Transverse colon (tissue), 4 donors: ENCODE measurements at regions not wholly inside any gene's neighbourhood (a gene's known extent, or its start where the extent isn't known, plus 50 kb on each side); places are given as distances from the start of the nearest gene placed in this dataset.

Experiments
- EP300 ChIP-seq: sonication (generic); formaldehyde crosslinking; IDR thresholded peaks from one replicate; pipeline ENCODE4 v1.6.1; 2017; ENCODE audit warnings: antibody characterized with exemption, low read depth
- POLR2A ChIP-seq: fragments of 450-650 bp; IDR thresholded peaks from one replicate; pipeline ENCODE4 v1.6.1; 2016; ENCODE audit warnings: antibody characterized with exemption, mild to moderate bottlenecking, moderate library complexity
- POLR2AphosphoS5 ChIP-seq, 3 donors: sonication (generic); formaldehyde crosslinking; IDR thresholded peaks; one replicate each; pipeline ENCODE4 v1.6.1; 2016; ENCODE audit warnings: antibody characterized with exemption in 3 of 3
- TF ChIP-seq, protein P1 (sequence below), 5 experiments: fragments of 200-600 bp in 3 of 5; fragments of 450-650 bp in 2 of 5; sonication (generic) in 3 of 5; IDR thresholded peaks; 1 replicate in 2 of 5; 2 replicates in 3 of 5; pipeline ENCODE4 v1.5.1; 2016 to 2017; ENCODE audit warnings: antibody characterized with exemption in 5 of 5, inconsistent platforms in 3 of 5, mild to moderate bottlenecking in 2 of 5, moderate library complexity in 1 of 5

DNA sequence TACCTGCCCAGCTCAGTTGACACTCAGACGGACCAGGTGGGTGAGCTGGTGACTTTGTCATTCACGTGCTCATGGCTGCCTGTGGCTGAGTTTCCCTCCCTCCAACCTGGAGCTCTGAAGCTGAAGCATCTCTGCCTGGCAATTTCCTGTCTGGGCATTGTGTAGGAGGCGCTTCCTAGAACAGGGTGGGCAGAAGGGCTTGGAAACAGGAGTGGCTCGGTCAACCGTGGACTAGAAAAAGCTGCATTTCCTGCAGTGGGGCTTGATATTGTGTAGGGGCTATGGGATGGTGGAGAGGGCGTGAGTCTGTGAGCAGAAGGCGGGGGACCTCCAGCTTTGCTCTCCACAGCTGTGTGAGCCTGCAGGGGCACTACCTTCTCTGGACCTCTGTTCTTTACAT, 278.3 kb downstream of the TEX29 start:
- TF ChIP-seq, protein P1, sequence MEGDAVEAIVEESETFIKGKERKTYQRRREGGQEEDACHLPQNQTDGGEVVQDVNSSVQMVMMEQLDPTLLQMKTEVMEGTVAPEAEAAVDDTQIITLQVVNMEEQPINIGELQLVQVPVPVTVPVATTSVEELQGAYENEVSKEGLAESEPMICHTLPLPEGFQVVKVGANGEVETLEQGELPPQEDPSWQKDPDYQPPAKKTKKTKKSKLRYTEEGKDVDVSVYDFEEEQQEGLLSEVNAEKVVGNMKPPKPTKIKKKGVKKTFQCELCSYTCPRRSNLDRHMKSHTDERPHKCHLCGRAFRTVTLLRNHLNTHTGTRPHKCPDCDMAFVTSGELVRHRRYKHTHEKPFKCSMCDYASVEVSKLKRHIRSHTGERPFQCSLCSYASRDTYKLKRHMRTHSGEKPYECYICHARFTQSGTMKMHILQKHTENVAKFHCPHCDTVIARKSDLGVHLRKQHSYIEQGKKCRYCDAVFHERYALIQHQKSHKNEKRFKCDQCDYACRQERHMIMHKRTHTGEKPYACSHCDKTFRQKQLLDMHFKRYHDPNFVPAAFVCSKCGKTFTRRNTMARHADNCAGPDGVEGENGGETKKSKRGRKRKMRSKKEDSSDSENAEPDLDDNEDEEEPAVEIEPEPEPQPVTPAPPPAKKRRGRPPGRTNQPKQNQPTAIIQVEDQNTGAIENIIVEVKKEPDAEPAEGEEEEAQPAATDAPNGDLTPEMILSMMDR (IDR thresholded peaks at IDR 0.05): no peak
- no peak for TF ChIP-seq POLR2A
- no peak for TF ChIP-seq EP300
- no peak for TF ChIP-seq POLR2AphosphoS5 (IDR thresholded peaks at IDR 0.05)
